Brain microvascular endothelial cell (primary cell): ENCODE measurements at regions not wholly inside any gene's neighbourhood (a gene's known extent, or its start where the extent isn't known, plus 50 kb on each side); places are given as distances from the start of the nearest gene placed in this dataset.
"Not testable (repeated sequence)": the region's sequence is repeated elsewhere in the genome, so short reads cannot be mapped to it uniquely, and the experiment has no call there.

Experiments used
- DNase-seq: peaks from one replicate; pipeline ENCODE4 v3.0.0-alpha.2; 2020
- H3K27ac ChIP-seq: fragments of 250-450 bp; sonication (Bioruptor Pico); 2 replicates; pipeline ENCODE4 v1.5.1; 2020; ENCODE audit warnings: mild to moderate bottlenecking, moderate library complexity
- H3K27me3 ChIP-seq: fragments of 250-450 bp; sonication (Bioruptor Pico); replicated peaks from 2 replicates; pipeline ENCODE4 v1.5.1; 2020; ENCODE audit warnings: mild to moderate bottlenecking
- H3K36me3 ChIP-seq: fragments of 250-450 bp; sonication (Bioruptor Pico); replicated peaks from 2 replicates; pipeline ENCODE4 v1.5.1; 2020; ENCODE audit warnings: mild to moderate bottlenecking
- H3K4me3 ChIP-seq: 2 replicates; pipeline ENCODE4 v1.5.1; 2011; ENCODE audit warnings: low read depth, mild to moderate bottlenecking, control low read depth, low read length, moderate library complexity
- in situ Hi-C: cut with HindIII; loops from 2 replicates; pipeline ENCODE4 v1.10.0; 2017; ENCODE audit warnings: low sequenced_read_pairs, low pct_ligation_motif_present
- TF ChIP-seq, protein P1 (sequence below): IDR thresholded peaks from 2 replicates; pipeline ENCODE4 v1.5.1; 2011; ENCODE audit warnings: low read depth, mild to moderate bottlenecking, moderate library complexity, low read length, control low read depth, inconsistent platforms; ENCODE audit errors: missing control alignments

DNA sequence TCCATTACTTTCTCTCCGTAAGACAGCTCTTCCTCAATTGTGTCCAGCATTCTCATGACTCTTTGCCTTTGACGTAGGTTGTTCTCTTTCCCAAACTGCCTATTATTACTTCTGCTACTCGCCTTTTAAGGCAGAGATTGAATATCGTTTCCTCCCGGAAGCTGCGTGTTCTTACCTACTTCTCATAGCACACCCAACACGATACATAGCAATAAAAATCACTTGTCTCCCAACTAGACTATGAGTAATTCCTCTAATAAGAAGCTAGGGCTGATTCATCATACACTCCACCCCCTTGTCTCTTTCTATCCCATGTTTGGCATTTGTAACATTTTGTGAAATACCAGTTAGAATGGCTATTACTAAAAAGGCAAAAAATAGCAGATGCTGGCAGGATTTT, 55.8 kb upstream of the SGIP1 start:
- DNase-seq: peak; percentile 61
- Histone ChIP-seq H3K27ac (peak overlapping the region; percentile 30), H3K36me3 (no peaks in the 10 kb centered on the region), H3K27me3 (no peaks in the 10 kb centered on the region), H3K4me3 (no peak overlapping the region)
- in situ Hi-C loops: no loop called here
- TF ChIP-seq, protein P1, sequence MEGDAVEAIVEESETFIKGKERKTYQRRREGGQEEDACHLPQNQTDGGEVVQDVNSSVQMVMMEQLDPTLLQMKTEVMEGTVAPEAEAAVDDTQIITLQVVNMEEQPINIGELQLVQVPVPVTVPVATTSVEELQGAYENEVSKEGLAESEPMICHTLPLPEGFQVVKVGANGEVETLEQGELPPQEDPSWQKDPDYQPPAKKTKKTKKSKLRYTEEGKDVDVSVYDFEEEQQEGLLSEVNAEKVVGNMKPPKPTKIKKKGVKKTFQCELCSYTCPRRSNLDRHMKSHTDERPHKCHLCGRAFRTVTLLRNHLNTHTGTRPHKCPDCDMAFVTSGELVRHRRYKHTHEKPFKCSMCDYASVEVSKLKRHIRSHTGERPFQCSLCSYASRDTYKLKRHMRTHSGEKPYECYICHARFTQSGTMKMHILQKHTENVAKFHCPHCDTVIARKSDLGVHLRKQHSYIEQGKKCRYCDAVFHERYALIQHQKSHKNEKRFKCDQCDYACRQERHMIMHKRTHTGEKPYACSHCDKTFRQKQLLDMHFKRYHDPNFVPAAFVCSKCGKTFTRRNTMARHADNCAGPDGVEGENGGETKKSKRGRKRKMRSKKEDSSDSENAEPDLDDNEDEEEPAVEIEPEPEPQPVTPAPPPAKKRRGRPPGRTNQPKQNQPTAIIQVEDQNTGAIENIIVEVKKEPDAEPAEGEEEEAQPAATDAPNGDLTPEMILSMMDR: no peak

DNA sequence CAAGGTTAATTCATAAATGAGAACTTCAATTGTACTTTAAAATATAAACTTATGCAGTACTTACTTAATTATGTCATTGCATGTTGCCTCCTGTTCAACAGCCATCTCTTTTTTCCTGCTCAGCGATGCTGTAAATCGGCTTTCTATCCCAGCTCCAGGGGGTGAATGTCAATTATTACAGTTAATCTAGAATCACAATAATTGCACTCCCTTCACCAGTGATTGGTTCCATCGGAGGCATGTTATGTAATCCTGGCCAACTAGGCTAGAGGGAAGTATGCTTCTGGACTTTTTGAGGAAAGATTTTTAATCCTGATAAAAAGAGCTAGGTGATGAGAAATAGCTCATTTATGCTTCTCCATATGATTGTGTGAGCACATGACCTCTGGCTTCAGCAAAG, 53.8 kb upstream of the SGIP1 start:
- DNase-seq: no peak
- TF ChIP-seq, protein P1: no peak
- no peaks in the 10 kb centered on the region for H3K27me3 ChIP-seq
- no peaks in the 10 kb centered on the region for H3K36me3 ChIP-seq
- in situ Hi-C loops: no loop called here
- H3K4me3 ChIP-seq: no peak overlapping the region
- H3K27ac ChIP-seq: no peak overlapping the region

DNA sequence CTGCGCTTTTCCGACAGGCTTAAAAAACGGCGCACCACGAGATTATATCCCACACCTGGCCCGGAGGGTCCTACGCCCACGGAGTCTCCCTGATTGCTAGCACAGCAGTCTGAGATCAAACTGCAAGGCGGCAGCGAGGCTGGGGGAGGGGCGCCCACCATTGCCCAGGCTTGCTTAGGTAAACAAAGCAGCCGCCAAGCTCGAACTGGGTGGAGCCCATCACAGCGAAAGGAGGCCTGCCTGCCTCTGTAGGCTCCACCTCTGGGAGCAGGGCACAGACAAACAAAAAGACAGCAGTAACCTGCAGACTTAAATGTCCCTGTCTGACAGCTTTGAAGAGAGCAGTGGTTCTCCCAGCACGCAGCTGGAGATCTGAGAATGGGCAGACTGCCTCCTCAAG, 52.7 kb upstream of the SGIP1 start:
- in situ Hi-C loops, H3K27me3 ChIP-seq, DNase-seq, H3K27ac ChIP-seq, H3K36me3 ChIP-seq, H3K4me3 ChIP-seq: not testable (repeated sequence)
